AG20443 (cell line): ENCODE measurements at regions not wholly inside any gene's neighbourhood (a gene's known extent, or its start where the extent isn't known, plus 50 kb on each side); places are given as distances from the start of the nearest gene placed in this dataset.

ENCODE experiments used
- DNase-seq: peaks from one replicate; pipeline ENCODE4 v3.0.0; 2012; ENCODE audit warnings: low spot score, mixed read lengths

DNA sequence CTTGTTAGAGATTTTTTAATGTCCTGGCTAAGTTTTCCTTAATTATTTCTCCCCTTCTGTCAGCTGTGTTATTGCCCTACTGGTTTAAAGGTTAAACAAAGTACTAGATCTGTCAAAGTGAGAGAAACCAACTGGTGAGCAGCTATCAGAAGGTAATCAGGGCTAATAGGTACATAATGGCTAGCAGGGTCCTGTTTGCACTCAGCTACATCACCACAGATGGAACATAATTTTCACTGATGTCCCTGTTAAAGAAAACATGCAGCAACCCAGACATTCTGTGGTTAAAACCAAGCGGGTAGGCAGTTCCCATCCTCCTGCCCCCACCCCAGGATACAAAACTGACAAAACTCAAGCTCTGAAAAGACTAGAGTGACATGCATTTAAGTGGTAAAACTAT lies 473.9 kb downstream of the NR2F1-AS1 start:
- DNase-seq = no peak

DNA sequence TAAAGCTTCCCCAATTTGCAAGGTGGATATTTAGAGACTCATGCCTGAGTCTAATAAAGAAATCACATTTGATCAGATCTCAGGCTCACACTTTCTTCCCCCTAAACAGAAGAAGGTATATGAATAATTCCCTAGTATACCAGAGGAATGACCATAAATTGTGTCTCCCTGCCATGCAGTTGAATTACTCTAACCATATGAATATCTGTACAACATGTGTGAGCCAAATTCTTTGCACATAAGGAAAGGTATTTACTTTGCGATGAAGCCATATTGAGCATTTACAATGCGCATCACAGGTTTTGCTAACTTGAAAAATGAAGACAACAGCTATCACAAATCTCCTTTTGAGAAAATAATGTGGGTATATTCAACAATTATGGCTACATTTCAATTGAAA lies 479.4 kb downstream of the NR2F1-AS1 start:
- no peak for DNase-seq

DNA sequence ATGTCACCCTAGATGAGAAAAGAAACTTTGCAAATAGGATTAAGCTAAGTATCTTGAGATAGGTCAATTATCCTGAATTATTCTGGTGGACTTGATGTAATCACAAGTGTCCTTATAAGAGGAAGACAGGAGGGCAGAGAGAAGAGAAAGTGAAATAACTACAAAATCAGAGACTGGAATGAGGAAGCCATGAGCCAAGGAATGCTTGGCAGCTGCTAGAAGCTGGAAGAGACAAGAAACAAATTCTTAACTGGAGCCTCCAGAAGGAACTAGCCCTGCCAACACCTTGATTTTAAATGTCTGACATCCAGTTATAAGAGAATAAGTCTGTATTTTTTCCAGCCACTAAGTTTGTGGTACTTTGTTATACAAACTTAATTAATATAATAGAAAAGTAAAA lies 480.0 kb downstream of the NR2F1-AS1 start:
- no peak for DNase-seq

DNA sequence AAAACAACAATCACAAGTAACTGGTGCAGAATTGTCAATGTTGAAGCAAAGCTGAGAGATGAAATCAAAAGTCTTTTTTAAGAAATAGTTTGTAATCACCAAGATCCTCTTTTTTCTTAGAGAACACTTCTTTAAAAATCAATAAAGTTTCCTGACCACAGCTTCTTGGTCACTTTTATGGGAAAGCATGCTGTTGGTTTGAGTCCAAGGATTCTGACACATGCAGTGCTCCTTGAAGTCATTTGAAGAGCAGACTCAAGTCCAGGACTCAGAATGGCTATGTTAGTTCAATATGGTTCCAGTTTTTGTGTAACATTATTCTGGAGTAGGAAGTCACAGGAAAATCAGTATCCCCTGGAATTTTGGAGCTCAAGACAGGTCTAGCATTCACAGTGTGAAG lies 480.6 kb downstream of the NR2F1-AS1 start:
- peak; percentile 31 for DNase-seq

DNA sequence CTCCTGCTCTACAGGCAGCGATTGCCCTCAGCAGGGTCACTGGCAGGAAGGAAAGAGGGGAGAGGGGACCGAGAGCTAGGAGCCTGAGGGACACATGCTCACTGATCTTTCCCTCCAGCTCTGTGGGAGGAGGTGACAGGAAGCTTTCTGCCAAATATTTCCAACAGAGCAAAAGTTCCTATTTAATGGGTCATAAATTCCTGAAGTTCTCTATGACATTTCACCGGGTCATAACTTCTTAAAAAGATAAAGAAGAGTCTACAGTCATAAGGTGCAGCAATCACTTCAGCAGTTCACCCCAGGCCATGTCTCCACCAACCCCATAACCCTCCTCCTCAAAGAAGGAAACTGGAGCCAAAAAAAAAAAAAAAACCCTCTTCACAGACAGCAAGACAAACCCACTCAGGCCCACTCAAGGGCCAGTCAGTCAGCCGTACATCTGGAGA lies 481.1 kb downstream of the NR2F1-AS1 start:
- DNase-seq = peak; percentile 25

DNA sequence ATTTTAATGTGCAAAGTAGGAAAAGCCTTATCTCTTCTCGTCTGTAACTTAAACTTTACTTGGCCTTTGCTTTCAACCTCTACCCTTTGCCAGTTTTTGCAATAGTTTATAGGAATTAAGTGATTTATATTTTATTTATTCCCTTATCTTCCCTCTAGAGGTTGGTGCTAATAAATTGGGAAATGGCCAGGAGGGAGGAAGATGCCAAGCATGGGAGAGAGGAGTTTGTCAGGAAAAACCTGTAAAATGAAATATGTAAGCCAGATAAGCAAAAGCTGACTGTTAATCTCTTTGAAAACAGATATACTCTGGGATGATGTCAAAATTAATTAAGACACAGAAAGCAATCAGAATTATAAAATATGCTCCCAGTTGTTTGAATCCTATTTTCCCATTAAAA lies 484.5 kb downstream of the NR2F1-AS1 start:
- DNase-seq = no peak

DNA sequence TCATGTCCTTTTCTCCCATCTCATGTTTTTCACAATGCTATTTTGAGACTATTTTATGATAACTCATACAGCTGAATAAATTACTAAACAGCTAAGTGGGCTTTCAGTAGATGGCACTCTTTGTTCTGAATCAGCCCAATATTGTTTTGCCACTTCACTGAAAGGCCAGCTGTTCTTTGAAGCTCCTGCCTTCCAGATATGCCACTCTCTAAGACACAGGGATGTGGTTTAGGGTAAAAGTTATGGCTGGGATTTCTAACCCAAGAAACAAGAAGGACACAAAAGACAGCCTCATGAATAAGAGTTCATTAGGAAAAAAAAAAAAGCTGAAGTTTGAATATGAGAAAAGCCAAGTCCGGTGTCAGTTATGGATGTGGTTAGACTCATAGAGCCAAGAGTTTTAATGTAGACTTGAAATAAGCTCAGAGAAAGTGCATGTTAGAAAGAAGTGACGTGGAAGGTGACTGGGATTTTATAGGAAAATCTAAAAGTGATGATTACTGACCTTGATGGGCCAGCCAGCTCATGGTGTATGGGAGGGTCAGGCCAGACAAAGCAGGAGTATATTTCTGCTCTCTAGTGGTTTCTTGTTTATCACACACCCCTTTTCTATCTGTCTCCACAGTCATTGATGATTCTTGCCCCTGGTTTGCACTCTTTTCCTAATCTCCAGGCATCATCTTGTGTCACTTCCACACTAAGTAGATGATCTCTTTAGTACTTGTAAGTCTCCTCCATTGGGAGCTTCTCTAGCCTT lies 488.5 kb downstream of the NR2F1-AS1 start:
- peak; percentile 39 for DNase-seq

DNA sequence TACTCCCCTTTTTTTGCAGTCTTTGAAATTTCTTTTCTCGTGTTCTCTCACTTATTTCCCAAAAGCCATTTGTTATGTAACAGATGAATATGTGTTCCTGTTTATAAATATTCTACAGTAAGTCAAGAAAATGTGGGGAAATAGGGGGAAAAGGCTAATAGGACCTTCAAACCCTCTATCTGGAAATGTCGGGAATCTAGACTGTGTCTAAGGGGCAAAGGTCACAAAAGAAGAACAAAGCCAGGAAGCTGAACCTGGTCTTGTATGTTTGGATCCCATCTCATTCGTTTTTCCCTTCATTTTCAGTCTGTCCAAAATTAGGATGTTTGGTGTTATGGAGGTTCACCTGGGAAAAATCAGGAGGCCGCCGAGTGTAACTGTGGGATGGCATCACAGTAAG lies 490.3 kb downstream of the NR2F1-AS1 start:
- DNase-seq = no peak

DNA sequence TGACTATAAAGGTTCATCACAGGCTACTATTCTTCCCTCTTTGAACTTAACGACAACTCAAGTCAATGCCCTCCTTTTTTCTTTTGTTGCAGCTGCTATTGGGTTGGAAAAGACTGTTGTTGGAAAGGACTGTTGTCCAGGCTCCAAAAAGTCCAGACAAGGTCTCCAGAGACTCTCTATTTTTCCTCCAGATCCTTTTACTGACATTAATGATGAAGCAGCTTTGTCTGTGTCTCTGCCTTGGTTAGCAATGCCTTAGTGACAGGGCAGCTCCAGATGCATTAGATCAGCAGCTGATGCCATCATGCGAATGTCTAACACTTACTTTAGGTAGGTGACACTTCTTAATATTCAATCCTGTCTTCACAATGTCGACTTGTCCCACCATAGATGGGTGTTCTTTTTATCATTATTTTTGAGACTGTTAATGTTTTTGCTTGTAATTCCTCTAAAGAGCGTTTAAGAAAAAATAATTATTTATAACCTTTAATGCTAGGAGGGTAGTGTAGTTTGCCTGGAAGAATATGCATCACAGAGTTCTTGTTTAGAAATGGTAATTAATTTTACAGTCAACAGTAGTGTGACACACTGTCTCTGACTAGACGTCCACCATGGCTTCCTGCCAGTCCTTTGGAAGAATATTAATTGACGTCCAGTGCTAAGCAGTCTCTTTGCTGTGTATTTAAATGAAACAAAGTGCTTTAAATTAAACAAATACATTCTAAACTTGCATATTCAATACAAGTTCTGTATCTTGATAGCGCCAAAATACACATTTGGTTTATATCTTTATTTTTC lies 492.2 kb downstream of the NR2F1-AS1 start:
- no peak for DNase-seq

DNA sequence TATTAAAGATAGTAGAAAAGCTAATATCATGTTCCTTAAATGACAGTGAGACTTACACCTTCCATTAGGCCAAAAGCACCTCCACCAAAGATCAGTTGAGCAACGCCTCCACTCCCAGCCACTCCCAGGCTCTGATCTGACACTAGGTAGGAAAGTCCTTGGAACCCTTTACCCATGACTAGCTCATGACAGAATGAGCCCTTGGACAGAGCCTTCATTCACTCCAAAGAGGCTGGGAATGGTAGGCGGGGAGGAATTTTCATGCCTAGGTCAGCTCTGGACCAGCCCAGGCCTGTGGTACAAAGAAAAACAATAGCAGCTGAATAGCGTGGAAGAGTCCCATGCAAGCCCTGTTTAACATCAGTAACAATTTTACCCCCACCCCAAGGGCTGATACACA lies 493.7 kb downstream of the NR2F1-AS1 start:
- DNase-seq = no peak

DNA sequence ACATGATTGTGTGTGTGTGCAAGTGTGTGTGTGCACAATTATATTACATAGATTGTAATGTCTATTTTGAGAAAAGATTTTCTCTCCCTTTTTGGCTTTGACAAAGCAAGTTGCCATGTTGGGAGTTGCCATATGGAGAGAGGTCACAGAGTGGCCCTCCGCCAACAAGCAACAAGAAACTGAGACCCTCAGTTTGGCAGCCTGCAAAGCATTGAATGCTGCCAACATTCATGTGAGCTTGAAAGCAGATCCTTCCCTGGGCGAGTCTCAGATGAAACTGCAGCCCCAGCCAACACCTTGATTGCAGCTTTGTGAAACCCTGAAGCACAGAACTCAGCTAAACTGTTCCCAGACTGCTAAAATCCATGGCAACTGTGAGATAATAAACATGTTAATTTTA lies 498.0 kb downstream of the NR2F1-AS1 start:
- no peak for DNase-seq

DNA sequence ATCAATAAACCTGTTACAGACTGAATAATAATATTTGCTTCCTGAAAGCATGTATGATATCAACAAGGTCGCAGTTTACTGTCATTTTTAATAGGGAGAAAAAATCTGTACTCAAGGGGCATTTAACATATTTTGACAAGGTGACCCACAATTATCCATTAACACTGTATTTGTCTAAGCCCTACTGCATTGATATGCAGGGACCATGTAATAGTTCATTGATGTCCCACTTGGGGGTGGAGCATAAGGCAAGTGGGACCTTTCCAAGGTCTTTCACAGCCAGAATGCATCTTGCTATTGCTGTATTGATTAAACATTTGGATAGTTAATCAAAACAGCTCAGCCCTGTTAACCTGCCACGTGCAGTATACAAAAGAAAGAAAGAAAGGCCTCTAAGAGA lies 502.0 kb downstream of the NR2F1-AS1 start:
- no peak for DNase-seq

DNA sequence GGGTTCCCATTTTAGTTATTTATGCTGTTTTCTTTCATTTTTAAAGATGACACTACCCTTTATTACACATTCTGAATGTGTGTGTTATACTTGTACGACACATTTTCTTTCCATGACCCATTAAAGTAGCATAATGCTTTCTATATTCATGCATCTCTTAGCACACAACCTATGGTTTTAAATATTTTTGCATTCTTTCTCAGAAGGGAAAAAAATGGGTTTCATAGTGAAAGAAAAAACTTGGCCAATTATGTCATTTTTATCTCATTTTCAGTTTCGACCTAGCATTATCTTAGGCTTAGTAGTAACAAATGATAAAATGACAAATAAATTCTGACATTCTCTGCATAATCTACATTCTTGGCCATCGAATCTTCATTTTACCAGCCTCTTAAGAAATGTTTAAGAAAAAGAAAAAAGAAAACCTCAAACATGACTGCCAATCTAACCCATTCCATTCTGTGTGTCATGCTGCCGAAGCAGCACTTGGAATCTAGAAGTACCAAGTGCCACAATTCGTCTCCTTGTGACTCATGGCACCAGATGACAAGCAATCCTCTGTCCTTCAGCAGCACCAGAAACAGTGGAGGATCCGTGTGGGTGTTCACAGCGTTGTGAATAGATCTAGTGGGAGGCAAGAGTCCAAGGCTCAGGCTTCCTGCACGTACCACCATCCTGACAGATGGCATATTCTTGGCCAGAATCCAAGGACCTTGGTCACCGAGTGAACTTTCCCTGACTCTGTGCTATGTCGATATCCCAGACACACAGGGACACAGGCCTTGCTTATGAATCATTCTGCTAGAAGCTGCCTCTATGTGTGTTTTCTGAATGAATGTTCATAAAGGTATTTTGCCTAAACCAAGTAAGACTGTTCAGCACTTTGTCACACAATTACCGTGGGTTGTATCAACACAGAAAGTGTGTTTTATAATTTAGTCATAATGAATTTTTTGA lies 502.7 kb downstream of the NR2F1-AS1 start:
- DNase-seq = peak; percentile 74

DNA sequence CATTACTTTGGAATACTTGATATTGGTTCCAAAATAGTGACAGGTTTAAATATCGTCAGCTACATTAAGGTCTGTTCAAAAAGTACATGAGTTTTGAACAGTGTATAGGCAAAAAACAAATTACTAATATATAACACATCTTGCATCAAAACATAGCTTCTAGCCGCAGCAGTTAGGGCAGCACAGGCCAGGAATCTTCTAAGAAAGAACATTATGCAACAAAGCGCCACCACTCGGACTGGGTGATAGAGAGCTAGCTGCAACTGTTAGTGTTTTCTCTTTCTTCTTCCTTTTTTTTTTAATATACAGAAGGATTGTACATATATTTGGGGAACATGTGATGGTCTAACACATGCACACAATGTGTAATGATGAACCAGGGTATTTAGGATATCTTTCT lies 504.5 kb downstream of the NR2F1-AS1 start:
- no peak for DNase-seq

DNA sequence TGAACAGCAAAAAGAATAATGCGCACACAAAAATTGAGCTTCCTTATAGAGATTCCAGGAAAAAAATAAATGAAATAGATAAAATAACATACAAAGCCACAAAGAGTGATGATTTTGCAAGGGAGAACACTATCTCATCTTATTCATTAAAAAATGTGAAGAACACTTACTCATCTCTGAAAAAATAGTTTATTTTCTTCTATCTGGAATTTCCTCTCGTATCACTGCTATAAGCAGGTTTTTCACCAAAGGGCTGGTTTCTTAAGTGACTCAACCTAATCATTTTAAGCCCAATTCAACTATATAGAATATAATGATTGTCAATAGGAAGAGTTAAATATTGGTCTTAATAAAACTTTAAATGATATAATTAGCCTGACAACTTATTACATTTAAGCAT lies 504.9 kb downstream of the NR2F1-AS1 start:
- DNase-seq = no peak

DNA sequence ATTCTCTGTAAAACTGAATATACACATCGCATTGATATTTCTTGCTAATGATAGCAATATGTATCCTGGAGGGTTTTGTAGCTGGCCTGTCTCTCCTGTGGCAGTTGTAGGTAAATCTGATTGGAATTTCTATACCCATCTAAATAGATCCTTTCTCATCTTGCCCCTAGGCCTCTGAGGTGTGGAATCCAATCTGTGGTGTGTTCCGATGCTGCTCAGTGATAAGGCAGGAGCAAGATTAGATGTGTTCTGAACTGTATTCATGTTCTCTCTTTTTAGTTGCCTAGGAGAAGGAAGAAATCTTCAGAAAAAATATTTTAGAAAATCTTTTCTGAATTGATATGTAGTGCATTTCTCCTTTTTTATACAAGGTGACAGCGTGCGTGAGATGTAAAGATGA lies 507.5 kb downstream of the NR2F1-AS1 start:
- no peak for DNase-seq

DNA sequence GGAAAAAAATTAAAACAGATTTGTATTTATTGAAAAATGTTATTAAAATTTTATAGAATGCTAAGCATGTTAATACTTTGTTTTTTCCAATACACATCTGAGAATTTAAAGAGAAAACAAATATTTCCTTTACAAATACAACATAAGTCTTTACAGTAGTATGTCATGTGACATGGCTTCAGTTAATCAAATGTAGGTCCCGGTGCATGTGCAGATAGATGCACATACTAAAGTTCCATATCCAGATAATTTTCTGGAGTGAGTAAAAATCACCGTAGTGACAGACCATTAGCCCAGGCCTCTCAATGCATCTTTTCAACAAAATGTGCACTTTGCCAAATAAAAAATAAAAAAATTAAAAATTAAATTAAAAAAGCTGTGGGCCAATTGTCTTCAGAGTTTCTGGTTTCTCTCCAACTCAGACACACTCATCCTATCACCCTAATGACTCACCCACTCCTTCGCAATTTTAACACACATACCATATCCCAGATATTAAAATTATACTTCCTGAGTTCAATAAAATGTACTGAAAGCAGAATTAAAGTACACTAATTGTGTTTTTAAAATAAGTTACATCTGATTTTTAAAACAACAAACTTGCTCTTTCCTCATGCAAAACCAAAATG lies 508.1 kb downstream of the NR2F1-AS1 start:
- DNase-seq = no peak

DNA sequence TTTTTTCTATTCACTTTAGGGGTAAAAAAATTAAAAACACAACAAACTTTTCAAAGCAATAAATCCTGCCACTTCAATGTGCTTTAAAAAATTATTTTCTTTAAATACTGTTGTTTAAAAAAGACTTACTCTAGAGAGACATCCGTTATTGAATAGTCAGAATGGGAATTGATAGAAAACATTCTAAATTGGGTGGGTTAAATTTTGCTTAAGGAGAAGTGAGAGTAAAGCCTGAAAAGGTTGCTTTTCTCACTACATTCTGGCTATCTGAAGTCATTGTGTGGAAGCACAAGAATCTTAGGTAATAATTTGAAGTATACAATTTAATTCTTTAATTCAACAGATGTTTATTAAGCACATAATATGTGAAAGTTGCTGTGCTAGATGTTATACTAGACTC lies 509.3 kb downstream of the NR2F1-AS1 start:
- no peak for DNase-seq

DNA sequence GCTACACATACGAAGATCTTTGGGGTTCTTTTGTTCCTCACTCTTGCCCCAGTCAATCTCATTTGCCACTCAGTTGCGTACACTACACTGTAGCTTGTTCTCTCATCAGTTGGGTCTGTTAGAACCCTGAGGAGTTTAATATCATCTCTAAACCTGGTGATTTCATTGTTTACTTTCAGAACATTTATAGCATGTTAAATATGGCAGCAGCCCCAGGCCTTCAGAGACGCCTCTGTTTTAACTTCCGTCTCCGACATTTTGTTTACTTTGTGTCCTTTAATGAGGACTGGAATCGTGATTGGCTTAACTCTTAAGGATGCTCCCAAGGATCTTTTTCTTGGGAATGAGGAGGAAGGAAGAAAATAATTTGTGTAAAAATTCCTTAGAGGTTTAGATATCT lies 510.1 kb downstream of the NR2F1-AS1 start:
- no peak for DNase-seq

DNA sequence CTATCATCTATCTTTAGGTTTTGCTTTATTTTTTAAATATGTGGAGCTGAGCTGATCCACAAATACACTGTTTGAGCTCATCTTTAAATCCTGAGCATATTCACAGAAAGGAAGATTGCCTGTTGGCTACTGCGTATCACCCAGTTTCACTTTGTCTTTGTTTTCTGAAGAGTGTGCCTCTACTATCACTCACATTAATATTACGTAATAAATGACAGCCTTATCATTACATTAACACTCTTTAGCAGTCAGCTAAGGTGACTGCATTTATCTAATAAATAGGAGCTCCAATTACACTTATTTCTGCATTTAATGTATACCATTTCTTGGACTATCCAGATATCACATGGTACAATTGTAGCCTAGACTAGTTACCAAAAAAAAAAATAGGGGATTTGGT lies 511.7 kb downstream of the NR2F1-AS1 start:
- no peak for DNase-seq

DNA sequence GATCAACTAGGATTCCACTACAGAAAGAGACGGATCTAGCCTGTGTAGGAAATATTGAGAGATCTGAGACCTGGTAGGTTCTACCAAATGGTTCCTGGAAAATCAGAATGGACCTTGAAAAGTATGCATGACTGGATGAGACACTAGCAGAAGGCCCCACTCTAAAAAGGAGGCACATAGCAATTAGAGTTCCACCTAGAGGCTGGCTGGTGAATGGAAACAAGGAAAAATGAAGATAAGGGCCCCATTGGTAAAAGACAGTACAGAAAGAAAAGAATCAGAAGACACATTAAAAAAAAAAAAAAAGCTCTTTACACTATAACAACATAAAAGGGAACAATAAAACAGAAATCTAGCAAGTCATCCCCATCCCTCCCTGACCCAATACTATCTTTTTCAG lies 518.5 kb downstream of the NR2F1-AS1 start:
- DNase-seq = no peak

DNA sequence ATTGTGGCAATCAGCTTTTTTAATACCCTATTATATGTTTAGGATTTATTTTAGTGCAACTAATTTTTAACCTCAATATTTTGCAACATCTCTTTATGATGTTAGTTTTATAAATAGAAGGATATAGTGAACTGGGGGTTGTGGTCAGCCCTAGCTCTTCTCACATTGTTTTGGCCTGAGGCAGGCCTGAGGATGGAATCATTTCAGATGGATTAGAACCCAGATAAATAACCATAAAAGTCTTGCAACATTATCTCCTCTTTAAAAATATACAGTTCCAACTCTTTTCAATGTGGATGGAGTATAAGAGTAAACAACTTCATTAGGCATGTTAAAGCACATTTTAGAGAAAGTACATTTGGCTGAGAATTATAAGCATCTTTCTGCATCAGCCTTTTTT lies 522.7 kb downstream of the NR2F1-AS1 start:
- peak; percentile 59 for DNase-seq
